Mesenchymal stem cell (in vitro differentiated cells and primary cell): ENCODE measurements at regions not wholly inside any gene's neighbourhood (a gene's known extent, or its start where the extent isn't known, plus 50 kb on each side); places are given as distances from the start of the nearest gene placed in this dataset.

Source experiments
- DNase-seq: peaks from one replicate; pipeline ENCODE4 v3.0.0-alpha.2; 2013
- H2AFZ ChIP-seq: one replicate; pipeline ENCODE4 v1.6.1; 2013; ENCODE audit warnings: low read depth, mild to moderate bottlenecking, control low read depth, inconsistent platforms, low read length, moderate library complexity
- H2AK5ac ChIP-seq: 2 replicates; pipeline ENCODE4 v1.6.1; 2013; ENCODE audit warnings: low read length, moderate library complexity, mild to moderate bottlenecking, inconsistent platforms; ENCODE audit not compliant: severe bottlenecking
- H2BK120ac ChIP-seq: one replicate; pipeline ENCODE4 v1.6.1; 2013; ENCODE audit warnings: low read depth, mild to moderate bottlenecking, inconsistent platforms, low read length, moderate library complexity
- H2BK12ac ChIP-seq, 2 experiments: one replicate each; pipeline ENCODE4 v1.6.1; 2013; ENCODE audit warnings: inconsistent platforms in 2 of 2, low read length in 2 of 2, mild to moderate bottlenecking in 2 of 2, moderate library complexity in 2 of 2, control low read depth in 1 of 2
- H2BK15ac ChIP-seq: one replicate; pipeline ENCODE4 v1.6.1; 2013; ENCODE audit warnings: mild to moderate bottlenecking, low read depth, inconsistent platforms; ENCODE audit not compliant: poor library complexity, severe bottlenecking
- H2BK5ac ChIP-seq: 2 replicates; pipeline ENCODE4 v1.6.1; 2013; ENCODE audit warnings: low read depth, mild to moderate bottlenecking, low read length, control low read depth, inconsistent platforms; ENCODE audit not compliant: poor library complexity, severe bottlenecking
- H3K14ac ChIP-seq, 2 experiments: one replicate each; pipeline ENCODE4 v1.6.1; 2013; ENCODE audit warnings: inconsistent platforms in 2 of 2, low read length in 2 of 2, control low read depth in 1 of 2, mild to moderate bottlenecking in 1 of 2, moderate library complexity in 1 of 2
- H3K18ac ChIP-seq, 2 experiments: one replicate each; pipeline ENCODE4 v1.6.1; 2013; ENCODE audit warnings: inconsistent platforms in 2 of 2, low read length in 2 of 2, control low read depth in 1 of 2, low read depth in 1 of 2, mild to moderate bottlenecking in 1 of 2
- H3K23ac ChIP-seq, 2 experiments: one replicate each; pipeline ENCODE4 v1.6.1; 2013; ENCODE audit warnings: inconsistent platforms in 2 of 2, low read length in 2 of 2, mild to moderate bottlenecking in 2 of 2, moderate library complexity in 2 of 2, control low read depth in 1 of 2
- H3K27ac ChIP-seq: 2 replicates; pipeline ENCODE4 v1.5.1; 2013; ENCODE audit warnings: mild to moderate bottlenecking, moderate library complexity, low read length, control low read depth, inconsistent platforms; ENCODE audit not compliant: poor library complexity, severe bottlenecking
- H3K27me3 ChIP-seq, 2 experiments: 2 replicates each; pipeline versions ENCODE4 v1.6.1 to v1.7.0; 2013; ENCODE audit warnings: low read length in 2 of 2, mild to moderate bottlenecking in 2 of 2, moderate library complexity in 2 of 2, control low read depth in 1 of 2, inconsistent platforms in 1 of 2; ENCODE audit not compliant: control insufficient read depth in 1 of 2, insufficient read depth in 1 of 2
- H3K36me3 ChIP-seq, 2 experiments: 2 replicates each; pipeline versions ENCODE4 v1.6.1 to v1.7.0; 2013; ENCODE audit warnings: low read length in 2 of 2, control low read depth in 1 of 2, inconsistent platforms in 1 of 2, low read depth in 1 of 2, mild to moderate bottlenecking in 1 of 2; ENCODE audit not compliant: insufficient read depth in 2 of 2, control insufficient read depth in 1 of 2
- H3K4ac ChIP-seq, 2 experiments: one replicate each; pipeline ENCODE4 v1.6.1; 2013; ENCODE audit warnings: inconsistent platforms in 2 of 2, low read length in 2 of 2, mild to moderate bottlenecking in 2 of 2, moderate library complexity in 2 of 2, control low read depth in 1 of 2, low read depth in 1 of 2
- H3K4me1 ChIP-seq: 2 replicates; pipeline ENCODE4 v1.6.1; 2013; ENCODE audit warnings: low read depth, low read length, control low read depth; ENCODE audit not compliant: control insufficient read depth, insufficient read depth
- H3K4me2 ChIP-seq: 2 replicates; pipeline ENCODE4 v1.6.1; 2013; ENCODE audit warnings: low read length, mild to moderate bottlenecking, inconsistent platforms; ENCODE audit not compliant: poor library complexity, severe bottlenecking
- H3K4me3 ChIP-seq, 2 experiments: 2 replicates each; pipeline versions ENCODE4 v1.5.1 to v1.7.0; 2013; ENCODE audit warnings: low read length in 2 of 2, mild to moderate bottlenecking in 2 of 2, control low read depth in 1 of 2, low read depth in 1 of 2; ENCODE audit not compliant: insufficient read depth in 1 of 2
- H3K79me1 ChIP-seq: replicated peaks from 2 replicates; pipeline ENCODE4 v1.6.1; 2013; ENCODE audit warnings: mild to moderate bottlenecking, control low read depth, low read length, inconsistent platforms; ENCODE audit not compliant: poor library complexity, severe bottlenecking
- H3K9ac ChIP-seq: 2 replicates; pipeline ENCODE4 v1.7.0; 2013; ENCODE audit warnings: mild to moderate bottlenecking, low read length, moderate library complexity
- H3K9me3 ChIP-seq: 2 replicates; pipeline ENCODE4 v1.7.0; 2013; ENCODE audit warnings: mild to moderate bottlenecking, low read length; ENCODE audit not compliant: control insufficient read depth
- H4K8ac ChIP-seq: one replicate; pipeline ENCODE4 v1.6.1; 2013; ENCODE audit warnings: inconsistent platforms, mild to moderate bottlenecking, low read length, moderate library complexity
- H4K91ac ChIP-seq: one replicate; pipeline ENCODE4 v1.6.1; 2013; ENCODE audit warnings: mild to moderate bottlenecking, low read length, inconsistent platforms
- WGBS: methylation state at CpG from one replicate; pipeline ENCODE4 v1.1.7; 2013; ENCODE audit warnings: mixed read lengths; 5-methylcytosine and 5-hydroxymethylcytosine counted together

DNA sequence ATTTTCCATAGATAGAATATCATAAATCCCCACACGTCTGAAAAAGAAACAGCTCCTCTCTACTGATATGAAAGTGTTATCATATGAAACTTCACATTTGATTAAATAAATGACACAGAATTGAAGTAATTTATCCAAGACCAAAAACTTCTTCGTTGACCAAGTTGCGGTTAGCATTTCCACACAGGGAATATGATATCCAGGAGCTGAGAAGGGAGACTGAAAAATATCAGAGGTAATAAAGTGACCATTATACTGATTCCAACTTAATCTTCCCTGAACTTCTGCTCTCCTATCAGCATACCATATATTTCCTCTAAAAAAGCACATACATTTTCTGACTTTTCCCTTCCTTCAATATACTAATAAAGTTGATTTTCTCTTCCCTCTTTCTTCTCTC is 356.2 kb upstream of the CHST9 start:
- Histone ChIP-seq H3K18ac (no peak overlapping the region), H2BK12ac (no peak overlapping the region), H3K79me1 (no peaks in the 10 kb centered on the region), H3K27ac (no peak overlapping the region), H2BK15ac (no peak overlapping the region), H3K27me3 (no peaks in the 10 kb centered on the region), H4K8ac (no peak overlapping the region), H3K9ac (no peak overlapping the region), H3K4ac (no peak overlapping the region), H3K36me3 (no peaks in the 10 kb centered on the region), H3K4me2 (no peak overlapping the region), H3K4me3 (no peak overlapping the region), H2AK5ac (no peak overlapping the region), H2AFZ (no peak overlapping the region), H3K9me3 (no peaks in the 10 kb centered on the region), H3K14ac (no peak overlapping the region), H3K23ac (no peak overlapping the region), H4K91ac (no peak overlapping the region), H2BK120ac (no peak overlapping the region), H2BK5ac (no peak overlapping the region), H3K4me1 (peaks cover 3% of the 10 kb centered on the region)
- 92% methylated on average over 2 of the region's 3 CpGs for WGBS
- DNase-seq: no peak

DNA sequence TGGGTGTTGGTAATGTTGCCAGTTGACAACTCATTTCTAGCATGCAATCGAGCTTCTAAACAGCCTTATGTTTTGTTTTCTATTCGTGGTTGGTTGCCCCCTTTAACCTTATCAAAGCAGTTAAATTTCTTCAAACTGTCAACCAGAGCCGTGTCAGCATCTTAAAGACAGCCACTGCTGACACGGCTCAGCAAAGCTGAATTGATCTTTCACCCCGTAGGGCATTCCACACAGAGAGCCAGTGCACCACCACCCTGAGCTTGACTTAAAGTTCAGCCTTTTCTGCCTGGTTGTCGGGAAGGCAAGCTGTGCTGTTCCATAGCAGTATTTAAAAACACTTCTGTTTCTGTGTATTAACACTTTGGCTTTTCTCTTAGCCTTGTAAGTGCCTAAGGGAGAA is 355.0 kb upstream of the CHST9 start:
- H3K9ac ChIP-seq: no peak overlapping the region
- H3K23ac ChIP-seq: no peak overlapping the region
- H3K14ac ChIP-seq: no peak overlapping the region
- H2AFZ ChIP-seq: no peak overlapping the region
- no peaks in the 10 kb centered on the region for H3K9me3 ChIP-seq
- H3K4me3 ChIP-seq: no peak overlapping the region
- no peak overlapping the region for H2BK12ac ChIP-seq
- H3K4me2 ChIP-seq: no peak overlapping the region
- no peaks in the 10 kb centered on the region for H3K36me3 ChIP-seq
- H3K18ac ChIP-seq: no peak overlapping the region
- H4K8ac ChIP-seq: no peak overlapping the region
- H2BK15ac ChIP-seq: no peak overlapping the region
- H3K79me1 ChIP-seq: no peaks in the 10 kb centered on the region
- peaks cover 3% of the 10 kb centered on the region for H3K4me1 ChIP-seq
- DNase-seq: no peak
- H4K91ac ChIP-seq: no peak overlapping the region
- H2BK5ac ChIP-seq: no peak overlapping the region
- H2AK5ac ChIP-seq: no peak overlapping the region
- WGBS: 0% methylated on average over 5 of the region's 6 CpGs
- no peaks in the 10 kb centered on the region for H3K27me3 ChIP-seq
- no peak overlapping the region for H2BK120ac ChIP-seq
- no peak overlapping the region for H3K4ac ChIP-seq
- peak overlapping the region; percentile 12 for H3K27ac ChIP-seq

DNA sequence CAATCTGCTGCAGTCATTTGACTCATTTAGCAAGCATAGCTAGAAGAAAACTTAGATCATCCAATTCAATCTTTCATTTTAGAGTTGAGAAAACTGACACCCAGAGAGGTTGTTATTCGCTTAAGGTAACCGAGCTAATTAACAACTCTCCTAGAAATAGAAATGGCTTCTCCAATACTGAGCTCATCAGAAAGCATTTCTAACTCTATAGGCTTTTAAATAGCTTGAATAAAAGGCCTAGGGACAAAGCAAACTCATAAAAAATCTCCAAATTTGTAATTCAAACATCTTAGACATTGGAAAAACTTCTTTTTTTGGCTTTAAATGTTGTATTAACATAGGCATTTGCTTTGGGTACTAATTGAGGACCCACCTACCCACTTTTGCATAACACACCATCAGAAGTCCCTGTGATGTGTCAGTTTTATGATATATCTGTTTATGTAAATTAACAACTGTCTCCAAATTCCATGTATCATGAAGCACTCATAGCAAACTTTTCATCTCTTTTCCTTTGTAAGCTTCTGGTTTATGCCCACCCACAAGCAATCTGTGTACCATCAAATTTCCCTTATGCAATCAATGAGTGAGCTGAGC is 343.9 kb upstream of the CHST9 start:
- Histone ChIP-seq H2BK15ac (no peak overlapping the region), H4K8ac (no peak overlapping the region), H3K36me3 (no peaks in the 10 kb centered on the region), H3K27ac (no peak overlapping the region), H3K79me1 (no peaks in the 10 kb centered on the region), H2BK5ac (no peak overlapping the region), H2BK120ac (no peak overlapping the region), H3K4me1 (no peaks in the 10 kb centered on the region), H2AFZ (no peak overlapping the region), H2AK5ac (no peak overlapping the region), H3K4me3 (no peak overlapping the region), H3K9ac (no peak overlapping the region), H3K23ac (no peak overlapping the region), H3K18ac (no peak overlapping the region), H3K27me3 (no peaks in the 10 kb centered on the region), H3K4me2 (no peak overlapping the region), H4K91ac (no peak overlapping the region), H3K14ac (no peak overlapping the region), H3K9me3 (no peaks in the 10 kb centered on the region), H2BK12ac (no peak overlapping the region), H3K4ac (no peak overlapping the region)
- no peak for DNase-seq
- 84% methylated on average over 2 of the region's 2 CpGs for WGBS

- Histone ChIP-seq H2AK5ac (no peak overlapping the region), H2BK120ac (no peak overlapping the region), H4K91ac (no peak overlapping the region), H3K79me1 (no peaks in the 10 kb centered on the region), H3K9me3 (no peaks in the 10 kb centered on the region), H3K4ac (no peak overlapping the region), H3K4me3 (no peak overlapping the region), H3K4me2 (no peak overlapping the region), H3K9ac (no peak overlapping the region), H3K27me3 (no peaks in the 10 kb centered on the region), H2BK5ac (no peak overlapping the region), H3K4me1 (no peaks in the 10 kb centered on the region), H3K23ac (no peak overlapping the region), H3K27ac (no peak overlapping the region), H3K36me3 (no peaks in the 10 kb centered on the region), H3K14ac (no peak overlapping the region), H4K8ac (no peak overlapping the region), H3K18ac (no peak overlapping the region), H2AFZ (no peak overlapping the region), H2BK12ac (no peak overlapping the region), H2BK15ac (no peak overlapping the region)
- no peak for DNase-seq
- WGBS: 64% methylated on average over 3 of the region's 3 CpGs
Observed at GRCh38 chr18:27527856-27528255, 342.7 kb upstream of the CHST9 start.
